HL-60 (cell line): ENCODE measurements at regions not wholly inside any gene's neighbourhood (a gene's known extent, or its start where the extent isn't known, plus 50 kb on each side); places are given as distances from the start of the nearest gene placed in this dataset.

Source experiments
- DNase-seq, 2 experiments: peaks; one replicate each; pipeline ENCODE4 v3.0.0-alpha.2; 2010 to 2020; ENCODE audit warnings: low read depth in 1 of 2, low spot score in 1 of 2
- H3K27ac ChIP-seq: fragments of 250-450 bp; sonication (Bioruptor Pico); replicated peaks from 2 replicates; pipeline ENCODE4 v1.5.1; 2020; ENCODE audit warnings: mild to moderate bottlenecking, moderate library complexity
- H3K27me3 ChIP-seq: fragments of 250-450 bp; sonication (Bioruptor Pico); 2 replicates; pipeline ENCODE4 v1.5.1; 2021; ENCODE audit warnings: mild to moderate bottlenecking, moderate library complexity; ENCODE audit not compliant: insufficient read depth, poor library complexity, severe bottlenecking
- H3K4me3 ChIP-seq: replicated peaks from 2 replicates; pipeline ENCODE4 v1.5.1; 2011; ENCODE audit warnings: mild to moderate bottlenecking, control low read depth, low read length; ENCODE audit not compliant: insufficient read depth
- CTCF ChIP-seq: IDR thresholded peaks from one replicate; pipeline ENCODE4 v1.5.1; 2011; ENCODE audit warnings: low read length, control low read depth, inconsistent platforms; ENCODE audit not compliant: insufficient read depth
- GABPA ChIP-seq: IDR thresholded peaks from 2 replicates; pipeline ENCODE4 v1.6.1; 2012; ENCODE audit warnings: low read depth
- POLR2AphosphoS5 ChIP-seq: IDR thresholded peaks from 2 replicates; pipeline ENCODE4 v1.6.1; 2012; ENCODE audit warnings: low read depth
- REST ChIP-seq: IDR thresholded peaks from 2 replicates; pipeline ENCODE4 v1.6.1; 2012; ENCODE audit warnings: low read depth; ENCODE audit not compliant: insufficient replicate concordance
- SPI1 ChIP-seq: IDR thresholded peaks from 2 replicates; pipeline ENCODE4 v1.6.1; 2012; ENCODE audit warnings: low read depth, mild to moderate bottlenecking, borderline replicate concordance

GRCh38 chr4:84286048-84286447 lies 213.0 kb downstream of the NKX6-1 start:
- DNase-seq = no peak
- no peaks in the 10 kb centered on the region for H3K27me3 ChIP-seq
- TF ChIP-seq REST = no peak
- TF ChIP-seq GABPA = no peak
- no peak for TF ChIP-seq POLR2AphosphoS5
- TF ChIP-seq CTCF = no peak
- no peak for TF ChIP-seq SPI1
- no peak overlapping the region for H3K27ac ChIP-seq
- no peak overlapping the region for H3K4me3 ChIP-seq

- no peak for DNase-seq
- TF ChIP-seq POLR2AphosphoS5 (no peak), GABPA (no peak), SPI1 (no peak), REST (no peak), CTCF (no peak)
- Histone ChIP-seq H3K4me3 (no peak overlapping the region), H3K27ac (no peak overlapping the region), H3K27me3 (no peaks in the 10 kb centered on the region)
These were observed 219.4 kb downstream of the NKX6-1 start for GRCh38 chr4:84279678-84280077.

GRCh38 chr4:84277923-84278322 lies 221.2 kb downstream of the NKX6-1 start:
- TF ChIP-seq GABPA = no peak
- no peak for TF ChIP-seq POLR2AphosphoS5
- no peak for TF ChIP-seq SPI1
- TF ChIP-seq CTCF = no peak
- no peak for TF ChIP-seq REST
- Histone ChIP-seq H3K4me3 (no peak overlapping the region), H3K27ac (no peak overlapping the region), H3K27me3 (no peaks in the 10 kb centered on the region)
- no peak for DNase-seq
